ENCODE measurements at regions not wholly inside any gene's neighbourhood (a gene's known extent, or its start where the extent isn't known, plus 50 kb on each side); places are given as distances from the start of the nearest gene placed in this dataset.

DNA sequence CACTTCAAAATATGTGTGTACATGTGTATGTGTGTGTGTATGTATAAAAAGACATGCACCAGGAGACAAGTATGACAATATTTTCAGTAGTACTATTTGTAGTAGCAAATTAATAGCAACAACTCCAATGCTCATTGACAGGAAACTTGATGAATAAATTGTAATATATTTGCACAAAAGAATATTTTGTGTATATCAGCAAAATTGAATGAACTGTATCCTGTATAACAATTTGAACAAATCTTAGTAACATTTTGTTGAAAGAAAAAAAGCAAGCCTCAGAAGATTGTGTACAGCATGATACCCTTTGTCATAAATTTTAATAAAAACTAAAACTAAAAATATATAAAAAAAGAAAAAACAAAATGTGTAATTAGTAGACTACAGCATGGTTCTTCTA lies 1367.3 kb upstream of the TMEFF2 start:
- no peak for TF ChIP-seq TEAD4 (CRISPR knock-in tag; IDR thresholded peaks at IDR 0.05)
- TF ChIP-seq, protein P1, sequence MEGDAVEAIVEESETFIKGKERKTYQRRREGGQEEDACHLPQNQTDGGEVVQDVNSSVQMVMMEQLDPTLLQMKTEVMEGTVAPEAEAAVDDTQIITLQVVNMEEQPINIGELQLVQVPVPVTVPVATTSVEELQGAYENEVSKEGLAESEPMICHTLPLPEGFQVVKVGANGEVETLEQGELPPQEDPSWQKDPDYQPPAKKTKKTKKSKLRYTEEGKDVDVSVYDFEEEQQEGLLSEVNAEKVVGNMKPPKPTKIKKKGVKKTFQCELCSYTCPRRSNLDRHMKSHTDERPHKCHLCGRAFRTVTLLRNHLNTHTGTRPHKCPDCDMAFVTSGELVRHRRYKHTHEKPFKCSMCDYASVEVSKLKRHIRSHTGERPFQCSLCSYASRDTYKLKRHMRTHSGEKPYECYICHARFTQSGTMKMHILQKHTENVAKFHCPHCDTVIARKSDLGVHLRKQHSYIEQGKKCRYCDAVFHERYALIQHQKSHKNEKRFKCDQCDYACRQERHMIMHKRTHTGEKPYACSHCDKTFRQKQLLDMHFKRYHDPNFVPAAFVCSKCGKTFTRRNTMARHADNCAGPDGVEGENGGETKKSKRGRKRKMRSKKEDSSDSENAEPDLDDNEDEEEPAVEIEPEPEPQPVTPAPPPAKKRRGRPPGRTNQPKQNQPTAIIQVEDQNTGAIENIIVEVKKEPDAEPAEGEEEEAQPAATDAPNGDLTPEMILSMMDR (IDR thresholded peaks at IDR 0.05): no peak
- TF ChIP-seq NR2C2 (CRISPR knock-in tag; IDR thresholded peaks at IDR 0.05): no peak
- TF ChIP-seq, protein P2, sequence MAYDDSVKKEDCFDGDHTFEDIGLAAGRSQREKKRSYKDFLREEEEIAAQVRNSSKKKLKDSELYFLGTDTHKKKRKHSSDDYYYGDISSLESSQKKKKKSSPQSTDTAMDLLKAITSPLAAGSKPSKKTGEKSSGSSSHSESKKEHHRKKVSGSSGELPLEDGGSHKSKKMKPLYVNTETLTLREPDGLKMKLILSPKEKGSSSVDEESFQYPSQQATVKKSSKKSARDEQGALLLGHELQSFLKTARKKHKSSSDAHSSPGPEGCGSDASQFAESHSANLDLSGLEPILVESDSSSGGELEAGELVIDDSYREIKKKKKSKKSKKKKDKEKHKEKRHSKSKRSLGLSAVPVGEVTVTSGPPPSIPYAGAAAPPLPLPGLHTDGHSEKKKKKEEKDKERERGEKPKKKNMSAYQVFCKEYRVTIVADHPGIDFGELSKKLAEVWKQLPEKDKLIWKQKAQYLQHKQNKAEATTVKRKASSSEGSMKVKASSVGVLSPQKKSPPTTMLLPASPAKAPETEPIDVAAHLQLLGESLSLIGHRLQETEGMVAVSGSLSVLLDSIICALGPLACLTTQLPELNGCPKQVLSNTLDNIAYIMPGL (CRISPR knock-in tag; IDR thresholded peaks at IDR 0.05): no peak
- TF ChIP-seq SP1 (CRISPR knock-in tag; conservative IDR thresholded peaks at IDR 0.05): no peak

All from WTC11 (cell line).